PFSK-1 (cell line): ENCODE measurements at regions not wholly inside any gene's neighbourhood (a gene's known extent, or its start where the extent isn't known, plus 50 kb on each side); places are given as distances from the start of the nearest gene placed in this dataset.

ENCODE experiments used
- FOXP2 ChIP-seq: optimal IDR thresholded peaks from 2 replicates; pipeline ENCODE3; 2011; ENCODE audit warnings: borderline replicate concordance, control low read depth, inconsistent platforms; ENCODE audit not compliant: insufficient read depth; ENCODE audit errors: extremely low read length, extremely low read depth
- POLR2AphosphoS5 ChIP-seq: IDR thresholded peaks from 2 replicates; pipeline ENCODE4 v1.6.1; 2012; ENCODE audit warnings: low read depth, mild to moderate bottlenecking, control low read depth, low read length, moderate library complexity
- REST ChIP-seq, 2 experiments: IDR thresholded peaks; 2 replicates each; pipeline versions ENCODE4 v1.6.1 to v1.8.0; 2011 to 2012; ENCODE audit warnings: low read depth in 2 of 2, low read length in 2 of 2, control low read depth in 1 of 2, inconsistent platforms in 1 of 2, mild to moderate bottlenecking in 1 of 2, moderate library complexity in 1 of 2; ENCODE audit not compliant: insufficient read depth in 1 of 2
- SIN3A ChIP-seq: IDR thresholded peaks from 2 replicates; pipeline ENCODE4 v1.6.1; 2012; ENCODE audit warnings: mild to moderate bottlenecking, low read length, moderate library complexity, borderline replicate concordance; ENCODE audit not compliant: insufficient read depth
- TAF1 ChIP-seq: IDR thresholded peaks from 2 replicates; pipeline ENCODE4 v1.6.1; 2012; ENCODE audit warnings: low read length, control low read depth, borderline replicate concordance; ENCODE audit not compliant: insufficient read depth

- TF ChIP-seq SIN3A (no peak), REST (IDR thresholded peaks at IDR 0.05; ENCODE audit: insufficient read depth in 1 of 2, low read depth in 2 of 2, low read length in 2 of 2) (no peak)
These were observed 2209.9 kb downstream of the PCDH7 start for GRCh38 chr4:32929796-32930699.

GRCh38 chr4:32930700-32931099 is 2210.5 kb downstream of the PCDH7 start:
- TF ChIP-seq REST (IDR thresholded peaks at IDR 0.05; ENCODE audit: insufficient read depth in 1 of 2, low read depth in 2 of 2, low read length in 2 of 2): no peak
- no peak for TF ChIP-seq FOXP2
- no peak for TF ChIP-seq POLR2AphosphoS5
- TF ChIP-seq SIN3A: no peak
- no peak for TF ChIP-seq TAF1

- TF ChIP-seq REST (IDR thresholded peaks at IDR 0.05; ENCODE audit: insufficient read depth in 1 of 2, low read depth in 2 of 2, low read length in 2 of 2) (no peak), FOXP2 (no peak), POLR2AphosphoS5 (no peak), SIN3A (no peak), TAF1 (no peak)
These were observed 2211.3 kb downstream of the PCDH7 start for GRCh38 chr4:32931475-32931874.

GRCh38 chr4:32932156-32932555 is 2212.0 kb downstream of the PCDH7 start:
- TF ChIP-seq FOXP2: no peak
- TF ChIP-seq POLR2AphosphoS5: no peak
- no peak for TF ChIP-seq REST (IDR thresholded peaks at IDR 0.05; ENCODE audit: insufficient read depth in 1 of 2, low read depth in 2 of 2, low read length in 2 of 2)
- TF ChIP-seq TAF1: no peak
- TF ChIP-seq SIN3A: no peak
